Stomach (tissue), 4 donors: ENCODE measurements at regions not wholly inside any gene's neighbourhood (a gene's known extent, or its start where the extent isn't known, plus 50 kb on each side); places are given as distances from the start of the nearest gene placed in this dataset.

Source experiments
- POLR2A ChIP-seq, 4 donors: fragments of 450-650 bp; IDR thresholded peaks; one replicate each; pipeline ENCODE4 v1.6.1; 2016; ENCODE audit warnings: antibody characterized with exemption in 4 of 4, control low read depth in 2 of 4, mild to moderate bottlenecking in 1 of 4, moderate library complexity in 1 of 4
- TF ChIP-seq, protein P1 (sequence below), 7 experiments: fragments of 450-650 bp in 4 of 7; fragments of 200-600 bp in 3 of 7; sonication (generic) in 3 of 7; IDR thresholded peaks; one replicate each; pipeline ENCODE4 v1.5.1; 2016 to 2019; ENCODE audit warnings: antibody characterized with exemption in 7 of 7, control low read depth in 2 of 7, mild to moderate bottlenecking in 1 of 7

- TF ChIP-seq, protein P1, sequence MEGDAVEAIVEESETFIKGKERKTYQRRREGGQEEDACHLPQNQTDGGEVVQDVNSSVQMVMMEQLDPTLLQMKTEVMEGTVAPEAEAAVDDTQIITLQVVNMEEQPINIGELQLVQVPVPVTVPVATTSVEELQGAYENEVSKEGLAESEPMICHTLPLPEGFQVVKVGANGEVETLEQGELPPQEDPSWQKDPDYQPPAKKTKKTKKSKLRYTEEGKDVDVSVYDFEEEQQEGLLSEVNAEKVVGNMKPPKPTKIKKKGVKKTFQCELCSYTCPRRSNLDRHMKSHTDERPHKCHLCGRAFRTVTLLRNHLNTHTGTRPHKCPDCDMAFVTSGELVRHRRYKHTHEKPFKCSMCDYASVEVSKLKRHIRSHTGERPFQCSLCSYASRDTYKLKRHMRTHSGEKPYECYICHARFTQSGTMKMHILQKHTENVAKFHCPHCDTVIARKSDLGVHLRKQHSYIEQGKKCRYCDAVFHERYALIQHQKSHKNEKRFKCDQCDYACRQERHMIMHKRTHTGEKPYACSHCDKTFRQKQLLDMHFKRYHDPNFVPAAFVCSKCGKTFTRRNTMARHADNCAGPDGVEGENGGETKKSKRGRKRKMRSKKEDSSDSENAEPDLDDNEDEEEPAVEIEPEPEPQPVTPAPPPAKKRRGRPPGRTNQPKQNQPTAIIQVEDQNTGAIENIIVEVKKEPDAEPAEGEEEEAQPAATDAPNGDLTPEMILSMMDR (IDR thresholded peaks at IDR 0.05): no peak
- TF ChIP-seq POLR2A (IDR thresholded peaks at IDR 0.05): no peak
Measured at GRCh38 chr1:67556297-67556900, 126.2 kb upstream of the SERBP1 start.
